Right ventricle myocardium superior (tissue), 1 donor: ENCODE measurements at regions not wholly inside any gene's neighbourhood (a gene's known extent, or its start where the extent isn't known, plus 50 kb on each side); places are given as distances from the start of the nearest gene placed in this dataset.

Experiments
- ATAC-seq: fragments of 200-7000 bp; cut with Tn5 transposase; one replicate; pipeline ENCODE4 v1.9.1; 2020; ENCODE audit warnings: mild to moderate bottlenecking; ENCODE audit not compliant: poor library complexity
- DNase-seq: peaks from one replicate; pipeline ENCODE4 v3.0.0-alpha.2; 2020
- intact Hi-C: fragments of 100-400 bp; cut with DNase I; formaldehyde crosslinking; loops from one replicate; pipeline ENCODE4 v1.11.2; 2022
- donor health status: DM: no; HTN: yes; CAD: no; lungs with severe emphysema.

- DNase-seq (no peak), ATAC-seq (no peak)
- intact Hi-C loops: no loop called here
These were observed 515.3 kb downstream of the TLE1 start for GRCh38 chr9:81174023-81174422.

- intact Hi-C loops: no loop called here
- DNase-seq (no peak), ATAC-seq (no peak)
These were observed 517.7 kb downstream of the TLE1 start for GRCh38 chr9:81171689-81172088.

GRCh38 chr9:81162361-81162760 lies 527.0 kb downstream of the TLE1 start:
- intact Hi-C loops: no loop called here
- no peak for ATAC-seq
- no peak for DNase-seq

- intact Hi-C loops: no loop called here
- ATAC-seq: no peak
- DNase-seq: no peak
These were observed 533.0 kb downstream of the TLE1 start for GRCh38 chr9:81156381-81156780.

GRCh38 chr9:81150016-81150625 lies 539.2 kb downstream of the TLE1 start:
- intact Hi-C loops: no loop called here
- DNase-seq: no peak
- no peak for ATAC-seq

GRCh38 chr9:81146684-81147337 lies 542.5 kb downstream of the TLE1 start:
- ATAC-seq (no peak), DNase-seq (no peak)
- intact Hi-C loops: no loop called here

GRCh38 chr9:81146241-81146640 lies 543.1 kb downstream of the TLE1 start:
- DNase-seq (no peak), ATAC-seq (no peak)
- intact Hi-C loops: no loop called here

GRCh38 chr9:81145331-81145963 lies 543.9 kb downstream of the TLE1 start:
- DNase-seq: no peak
- ATAC-seq: no peak
- intact Hi-C loops: no loop called here

- ATAC-seq (no peak), DNase-seq (no peak)
- intact Hi-C loops: no loop called here
These were observed 547.4 kb downstream of the TLE1 start for GRCh38 chr9:81141961-81142360.

GRCh38 chr9:81137976-81138568 lies 551.3 kb downstream of the TLE1 start:
- intact Hi-C loops: no loop called here
- DNase-seq (no peak), ATAC-seq (no peak)

- no peak for DNase-seq
- intact Hi-C loops: no loop called here
- ATAC-seq: no peak
These were observed 556.6 kb downstream of the TLE1 start for GRCh38 chr9:81132796-81133195.

GRCh38 chr9:81132318-81132717 lies 557.0 kb downstream of the TLE1 start:
- ATAC-seq (no peak), DNase-seq (no peak)
- intact Hi-C loops: no loop called here

GRCh38 chr9:81128701-81129100 lies 560.6 kb downstream of the TLE1 start:
- intact Hi-C loops: no loop called here
- no peak for DNase-seq
- no peak for ATAC-seq

- intact Hi-C loops: no loop called here
- ATAC-seq (no peak), DNase-seq (no peak)
These were observed 563.8 kb downstream of the TLE1 start for GRCh38 chr9:81125446-81126092.

- ATAC-seq (no peak), DNase-seq (no peak)
- intact Hi-C loops: no loop called here
These were observed 565.8 kb downstream of the TLE1 start for GRCh38 chr9:81123526-81123925.

GRCh38 chr9:81122749-81123148 lies 566.6 kb downstream of the TLE1 start:
- no peak for ATAC-seq
- intact Hi-C loops: no loop called here
- no peak for DNase-seq

GRCh38 chr9:81119591-81119990 lies 569.8 kb downstream of the TLE1 start:
- intact Hi-C loops: no loop called here
- no peak for DNase-seq
- no peak for ATAC-seq

- ATAC-seq (no peak), DNase-seq (no peak)
- intact Hi-C loops: no loop called here
These were observed 570.9 kb downstream of the TLE1 start for GRCh38 chr9:81118416-81118815.

GRCh38 chr9:81116340-81117137 lies 572.8 kb downstream of the TLE1 start:
- no peak for DNase-seq
- ATAC-seq: no peak
- intact Hi-C loops: no loop called here
